Medulla oblongata (tissue), 1 donor: ENCODE measurements at regions not wholly inside any gene's neighbourhood (a gene's known extent, or its start where the extent isn't known, plus 50 kb on each side); places are given as distances from the start of the nearest gene placed in this dataset.

Experiments
- DNase-seq: peaks from one replicate; pipeline ENCODE4 v3.0.0-alpha.2; 2015; ENCODE audit errors: extremely low spot score

GRCh38 chr1:79629414-79629813, 622.9 kb upstream of the ADGRL4 start:
- no peak for DNase-seq

- DNase-seq, result no peak
Observed at GRCh38 chr1:79617777-79618176, 611.2 kb upstream of the ADGRL4 start.

- no peak for DNase-seq
Observed at GRCh38 chr1:79614762-79615161, 608.2 kb upstream of the ADGRL4 start.

- no peak for DNase-seq
Observed at GRCh38 chr1:79614106-79614505, 607.6 kb upstream of the ADGRL4 start.

- no peak for DNase-seq
Observed at GRCh38 chr1:79613046-79613445, 606.5 kb upstream of the ADGRL4 start.

- DNase-seq, result no peak
Observed at GRCh38 chr1:79604490-79605198, 598.1 kb upstream of the ADGRL4 start.

- no peak for DNase-seq
Observed at GRCh38 chr1:79603843-79604242, 597.3 kb upstream of the ADGRL4 start.

- no peak for DNase-seq
Observed at GRCh38 chr1:79599257-79599656, 592.7 kb upstream of the ADGRL4 start.

GRCh38 chr1:79595931-79596330, 589.4 kb upstream of the ADGRL4 start:
- no peak for DNase-seq

GRCh38 chr1:79594121-79594698, 587.7 kb upstream of the ADGRL4 start:
- DNase-seq, result no peak

- DNase-seq, result no peak
Observed at GRCh38 chr1:79592707-79593106, 586.2 kb upstream of the ADGRL4 start.

GRCh38 chr1:79588719-79589118, 582.2 kb upstream of the ADGRL4 start:
- DNase-seq, result no peak

- DNase-seq, result no peak
Observed at GRCh38 chr1:79587229-79587628, 580.7 kb upstream of the ADGRL4 start.

- DNase-seq, result no peak
Observed at GRCh38 chr1:79585801-79586200, 579.3 kb upstream of the ADGRL4 start.

- DNase-seq, result no peak
Observed at GRCh38 chr1:79575424-79575823, 568.9 kb upstream of the ADGRL4 start.

- no peak for DNase-seq
Observed at GRCh38 chr1:79568411-79568810, 561.9 kb upstream of the ADGRL4 start.

GRCh38 chr1:79561521-79561978, 555.0 kb upstream of the ADGRL4 start:
- no peak for DNase-seq

- DNase-seq, result no peak
Observed at GRCh38 chr1:79556189-79556588, 549.7 kb upstream of the ADGRL4 start.

GRCh38 chr1:79554688-79555087, 548.2 kb upstream of the ADGRL4 start:
- DNase-seq, result no peak

GRCh38 chr1:79551321-79551720, 544.8 kb upstream of the ADGRL4 start:
- DNase-seq, result no peak

- no peak for DNase-seq
Observed at GRCh38 chr1:79550402-79550801, 543.9 kb upstream of the ADGRL4 start.

GRCh38 chr1:79549201-79549600, 542.7 kb upstream of the ADGRL4 start:
- DNase-seq, result no peak

- no peak for DNase-seq
Observed at GRCh38 chr1:79547514-79547913, 541.0 kb upstream of the ADGRL4 start.

- DNase-seq, result no peak
Observed at GRCh38 chr1:79543394-79543793, 536.9 kb upstream of the ADGRL4 start.
